ENCODE measurements at regions not wholly inside any gene's neighbourhood (a gene's known extent, or its start where the extent isn't known, plus 50 kb on each side); places are given as distances from the start of the nearest gene placed in this dataset.

DNA sequence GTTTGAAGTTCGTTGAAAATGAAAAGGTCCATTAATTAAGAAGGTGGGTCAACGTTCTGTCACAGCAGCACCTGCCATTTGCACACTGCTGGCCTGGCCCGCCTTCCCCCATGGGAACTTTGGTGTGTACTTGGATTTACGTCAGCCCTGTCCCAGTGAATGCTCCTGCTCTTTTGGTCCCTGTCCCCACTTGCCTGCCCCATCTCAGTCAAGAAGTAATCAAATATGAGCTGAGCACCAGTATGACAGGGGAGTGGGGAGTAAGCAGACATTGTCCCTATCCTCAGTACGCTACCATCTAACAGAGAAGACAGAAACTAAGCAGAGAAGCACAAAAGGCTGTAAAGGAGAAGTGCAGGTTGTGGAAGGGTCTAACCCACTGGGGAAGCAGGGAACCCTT lies 65.1 kb downstream of the SLC4A3 start:
- intact Hi-C loops (cut with DNase I), result loop anchor here (10.0 kb wide), 1 partner anchor 298 kb away; no protein-coding TSS in a partner anchor
- DNase-seq (ENCODE audit: low spot score), result no peak

DNA sequence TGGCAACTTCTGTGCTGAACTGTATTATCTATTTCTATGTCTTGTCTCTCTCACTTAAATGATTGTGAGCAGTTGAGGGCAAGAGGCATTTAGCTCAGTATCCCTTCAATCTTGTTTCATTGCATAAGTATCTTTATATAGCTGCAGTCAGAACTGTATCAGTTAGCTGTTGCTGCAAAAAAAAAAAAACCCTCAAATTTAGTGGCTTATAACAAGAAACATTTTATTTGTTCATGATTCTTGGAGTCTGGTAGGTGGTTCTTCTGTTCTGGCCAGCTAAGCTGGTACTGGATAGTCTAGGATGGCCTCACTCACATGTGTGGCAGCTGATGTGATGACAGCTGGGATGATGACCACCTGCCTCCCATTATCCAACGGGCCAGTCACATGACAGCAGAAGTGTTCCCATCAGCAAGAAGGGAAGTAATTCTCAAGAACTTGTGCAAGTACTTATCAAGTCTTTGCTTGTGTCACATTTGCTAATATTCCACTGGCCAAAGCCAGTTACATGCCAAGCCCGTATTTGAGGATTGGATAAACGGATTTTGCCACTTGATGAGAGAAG lies 67.8 kb downstream of the SLC4A3 start:
- DNase-seq (ENCODE audit: low spot score), result no peak
- intact Hi-C loops (cut with DNase I), result loop anchor here (10.0 kb wide), 1 partner anchor 300 kb away; no protein-coding TSS in a partner anchor

DNA sequence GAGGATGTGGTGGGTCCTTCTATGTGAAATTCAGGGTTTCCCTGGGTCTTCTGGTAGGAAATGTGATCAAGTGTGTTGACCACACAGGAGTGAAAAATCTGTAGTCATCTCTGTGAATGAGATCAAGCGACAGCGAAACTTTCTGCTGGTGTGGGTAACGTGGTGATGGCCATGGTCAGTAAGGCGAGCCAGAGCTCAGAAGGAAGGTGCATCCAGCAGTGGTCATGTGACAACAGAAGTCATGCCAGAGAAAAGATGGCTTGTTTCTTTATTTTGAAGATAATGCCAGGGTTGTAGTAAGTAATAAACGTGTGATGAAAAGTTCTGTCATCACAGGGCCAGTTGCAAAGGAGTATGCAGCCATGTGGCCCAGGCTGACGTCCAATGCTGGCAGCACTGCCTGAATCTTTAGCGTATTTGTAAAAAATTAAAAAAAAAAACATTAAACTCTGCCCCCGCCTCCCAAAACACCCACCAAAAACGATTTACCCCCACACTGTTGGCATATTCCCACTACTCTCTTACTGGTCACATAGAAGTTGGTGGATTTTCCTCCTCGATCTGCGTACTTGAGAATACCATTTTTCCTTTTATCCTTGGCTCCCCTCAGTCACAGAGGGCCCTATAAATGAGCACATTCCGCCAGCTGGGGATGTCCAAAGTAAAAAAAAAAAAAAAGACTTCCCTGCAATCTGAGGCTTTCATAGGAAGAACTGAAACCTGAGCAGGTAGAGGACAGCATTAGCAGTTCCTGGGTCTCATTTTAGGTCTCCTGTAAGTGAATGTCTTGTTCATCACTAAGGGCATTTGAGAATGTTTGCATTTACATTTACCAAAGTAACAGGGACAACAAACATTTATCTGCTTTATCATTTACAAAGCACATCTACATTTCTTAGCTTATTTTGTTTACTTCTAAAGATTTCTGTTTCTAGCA lies 70.6 kb downstream of the SLC4A3 start:
- intact Hi-C loops (cut with DNase I), result loop anchor here (10.0 kb wide), 1 partner anchor 303 kb away; no protein-coding TSS in a partner anchor
- DNase-seq (ENCODE audit: low spot score), result no peak

DNA sequence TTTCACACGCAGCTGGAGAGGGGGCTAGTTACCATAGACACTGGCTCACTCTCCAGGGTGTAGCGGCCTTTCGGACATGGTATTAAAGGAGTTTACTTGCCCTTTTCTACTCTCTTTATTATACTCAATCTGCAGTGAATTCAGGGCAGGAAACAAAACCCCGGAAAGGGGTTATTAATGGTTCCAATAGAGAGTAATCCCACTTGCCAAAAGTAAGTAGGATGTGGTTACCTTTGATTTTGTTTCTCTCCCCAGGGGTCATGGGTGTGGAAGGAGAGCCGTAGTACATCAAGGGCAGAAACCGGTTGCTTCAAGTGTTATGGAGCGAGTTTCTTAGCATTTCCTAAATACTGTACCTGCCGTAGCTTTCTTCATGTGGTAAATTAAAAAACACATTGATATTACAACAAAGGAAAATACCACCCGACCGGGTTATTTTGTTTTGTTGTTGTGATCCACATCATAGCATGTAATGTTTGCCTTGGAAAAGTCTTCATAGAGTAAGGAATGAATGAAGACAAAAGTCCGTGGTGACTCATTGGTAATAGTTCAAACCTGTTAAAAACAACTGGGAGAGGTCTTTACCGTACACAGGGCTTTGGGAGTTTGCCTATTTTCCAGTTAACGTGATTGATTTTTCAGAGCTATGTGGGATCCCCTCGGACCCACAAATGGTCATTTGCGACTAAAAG lies 71.5 kb downstream of the SLC4A3 start:
- no peak for DNase-seq (ENCODE audit: low spot score)
- intact Hi-C loops (cut with DNase I), result loop anchor here (10.0 kb wide), 1 partner anchor 304 kb away; no protein-coding TSS in a partner anchor

DNA sequence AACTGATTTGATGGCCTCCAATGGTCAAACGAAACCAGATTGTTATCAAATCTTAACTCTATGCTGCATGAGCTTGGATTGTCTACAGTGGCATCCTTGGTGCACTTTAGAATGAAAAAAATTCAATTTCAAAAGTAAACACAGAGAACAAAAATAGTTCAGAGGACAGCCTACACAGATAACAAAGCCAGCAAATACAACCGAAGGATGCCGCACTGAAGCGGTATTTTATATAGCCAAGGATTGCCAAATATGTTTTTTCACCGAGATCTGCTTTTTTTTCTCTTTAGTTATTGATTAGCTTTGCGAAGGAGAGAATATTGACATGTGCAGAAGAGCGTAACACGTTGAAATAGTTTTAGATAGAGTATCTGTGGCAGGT lies 72.0 kb downstream of the SLC4A3 start:
- intact Hi-C loops (cut with DNase I), result loop anchor here (10.0 kb wide), 1 partner anchor 305 kb away; no protein-coding TSS in a partner anchor
- DNase-seq (ENCODE audit: low spot score), result no peak

DNA sequence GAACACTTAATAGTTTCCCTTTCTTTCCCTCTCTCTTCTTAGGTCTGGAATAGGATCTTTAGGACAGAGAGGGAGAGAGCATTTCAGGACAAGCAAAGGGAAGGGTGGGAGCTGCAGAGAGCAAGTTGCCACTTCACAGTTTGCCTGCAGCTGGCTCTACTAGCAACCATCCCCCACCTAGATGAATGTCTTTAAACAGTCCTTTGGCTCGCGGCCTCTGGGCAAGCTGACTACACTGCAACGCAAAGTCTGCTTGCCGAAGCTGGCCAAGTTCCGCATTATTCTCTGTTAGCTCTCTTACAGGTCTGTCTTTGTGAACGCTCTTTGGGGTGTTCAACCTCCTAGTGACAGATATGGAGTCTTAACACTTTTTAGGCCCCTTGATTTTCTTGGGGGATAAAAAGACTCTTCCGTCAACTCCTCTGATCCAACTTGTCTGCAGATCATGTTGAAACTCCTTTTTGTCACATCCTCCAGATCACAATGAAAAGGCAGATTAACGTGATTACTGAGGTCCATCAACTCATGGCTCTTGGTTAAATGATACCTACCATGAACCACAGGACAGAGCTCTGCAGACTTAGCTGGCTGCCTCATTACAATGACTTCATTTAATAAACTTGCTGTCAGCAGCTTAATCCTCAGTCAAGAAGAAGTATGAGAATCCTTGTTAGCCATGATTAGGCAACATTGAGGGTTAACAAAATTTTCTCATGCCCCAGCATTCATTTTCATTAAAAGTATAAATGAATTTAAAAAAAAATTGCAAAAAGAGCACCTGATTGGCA lies 74.6 kb downstream of the SLC4A3 start:
- intact Hi-C loops (cut with DNase I), result no loop called here
- DNase-seq (ENCODE audit: low spot score), result no peak

DNA sequence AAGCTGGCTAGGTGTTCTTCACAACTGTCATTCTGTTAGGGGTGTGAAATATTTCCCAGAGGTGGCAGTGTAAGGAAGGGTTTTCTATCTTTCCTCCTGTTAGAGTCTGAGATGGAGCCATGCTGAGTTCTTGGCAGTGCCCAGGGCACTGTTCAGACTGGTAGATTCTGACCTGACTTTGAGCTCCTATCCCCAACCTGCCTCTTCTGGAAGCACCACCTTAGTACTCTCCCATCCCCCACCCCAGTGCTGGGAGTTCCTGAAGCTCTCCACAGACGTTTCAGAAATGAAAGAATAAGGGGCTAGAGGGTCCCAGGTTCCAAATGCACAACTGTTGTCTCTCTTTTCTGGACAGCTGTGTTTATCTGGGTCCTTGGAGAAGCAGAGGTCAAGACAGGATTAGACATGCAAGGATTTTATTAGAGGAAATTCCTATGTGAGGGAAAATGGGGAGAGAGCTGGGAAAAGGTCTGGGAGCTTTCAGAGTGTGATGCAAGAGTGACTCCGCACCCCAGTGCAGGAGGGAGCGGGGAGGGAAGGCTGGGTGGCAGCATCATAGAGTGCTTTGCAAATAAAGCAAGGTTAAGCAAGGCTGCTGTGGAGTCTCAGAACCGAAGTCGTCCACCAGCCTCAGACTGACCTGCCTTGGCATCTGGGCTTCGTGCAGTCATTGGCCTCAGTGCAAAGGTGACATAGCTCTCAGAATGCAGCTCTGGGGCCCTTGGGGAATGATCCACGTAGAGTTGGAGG lies 75.5 kb downstream of the SLC4A3 start:
- no peak for DNase-seq (ENCODE audit: low spot score)
- intact Hi-C loops (cut with DNase I), result no loop called here

DNA sequence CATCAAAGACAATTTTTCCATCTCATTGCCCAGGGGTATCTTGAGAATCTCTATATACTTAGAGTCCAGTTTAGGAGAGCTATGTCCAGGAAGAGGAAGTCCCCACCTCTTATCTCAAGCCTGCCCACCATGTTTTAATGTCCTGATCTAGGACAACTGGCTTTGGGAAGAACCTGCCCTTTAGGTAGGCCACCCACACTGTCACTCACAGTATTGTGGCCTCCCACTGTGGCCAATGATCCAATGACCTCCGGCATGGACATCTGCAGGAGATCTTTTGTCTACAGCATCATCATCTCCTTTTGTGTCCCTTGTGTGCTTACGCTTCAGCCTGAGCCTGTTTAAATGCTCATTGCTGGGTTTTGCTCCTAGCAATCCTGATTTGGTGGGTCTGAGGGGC lies 77.4 kb downstream of the SLC4A3 start:
- intact Hi-C loops (cut with DNase I), result no loop called here

DNA sequence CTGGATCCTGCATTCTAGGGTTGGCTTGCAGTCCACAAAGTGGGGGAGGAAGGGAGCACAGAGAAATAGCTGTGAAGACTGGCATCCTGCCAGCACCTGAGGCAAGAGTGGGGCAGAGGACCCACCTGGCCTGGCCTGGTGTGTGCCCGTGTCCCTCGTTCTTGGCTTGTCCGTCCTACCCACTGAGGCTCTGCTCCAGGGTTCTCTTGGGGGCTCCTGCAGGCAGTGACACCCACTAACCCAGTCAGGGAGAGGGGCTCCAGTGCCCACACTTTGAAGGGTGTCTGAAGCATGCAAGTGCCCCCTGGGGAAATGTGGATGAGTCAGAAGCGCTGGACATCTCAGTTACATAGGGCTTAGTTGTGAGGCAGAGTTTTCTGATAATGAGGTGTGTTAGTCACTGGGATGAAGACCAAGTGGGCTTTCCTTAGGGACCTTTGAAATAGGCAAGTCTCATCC lies 79.4 kb downstream of the SLC4A3 start:
- intact Hi-C loops (cut with DNase I), result no loop called here
- DNase-seq (ENCODE audit: low spot score), result no peak

More for the DNA sequence above, 77.4 kb downstream of the SLC4A3 start:
- no peak for DNase-seq (ENCODE audit: low spot score)

DNA sequence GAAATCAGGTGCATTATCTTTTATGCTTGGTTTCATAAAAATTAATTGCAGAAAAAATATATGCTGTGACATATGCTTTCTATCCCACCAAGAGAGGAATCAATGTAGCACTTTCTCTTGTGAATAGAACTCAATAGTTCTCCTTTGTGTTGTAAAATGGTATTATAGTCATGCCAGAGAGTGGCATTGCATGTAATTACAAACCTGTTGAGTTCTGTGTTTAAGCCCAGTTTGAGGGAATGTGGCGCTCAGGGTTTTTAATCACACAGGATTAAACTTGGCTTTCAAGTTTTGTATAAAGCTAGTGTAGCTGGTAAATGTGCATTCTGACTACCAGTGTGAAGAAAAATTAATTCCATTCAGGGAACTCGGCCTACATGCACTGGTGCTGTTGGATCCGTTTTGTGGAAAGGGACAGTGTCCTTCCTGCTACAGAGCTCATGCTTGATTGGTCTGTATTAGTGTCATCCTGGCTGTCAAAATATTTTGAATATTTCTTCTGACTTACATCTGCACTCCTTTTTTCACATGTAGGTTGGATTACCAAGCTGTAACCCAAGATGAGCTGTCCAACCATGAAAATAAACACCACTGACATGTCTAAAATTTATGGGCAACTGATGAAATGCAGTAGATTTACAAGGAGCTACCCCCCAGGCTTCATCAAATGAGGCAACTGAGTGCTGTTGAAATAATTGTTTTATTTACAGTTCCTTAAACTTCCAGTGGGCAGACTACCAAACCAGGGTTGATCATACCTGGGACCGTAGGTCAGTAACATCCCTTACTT lies 80.3 kb downstream of the SLC4A3 start:
- no peak for DNase-seq (ENCODE audit: low spot score)
- intact Hi-C loops (cut with DNase I), result no loop called here

DNA sequence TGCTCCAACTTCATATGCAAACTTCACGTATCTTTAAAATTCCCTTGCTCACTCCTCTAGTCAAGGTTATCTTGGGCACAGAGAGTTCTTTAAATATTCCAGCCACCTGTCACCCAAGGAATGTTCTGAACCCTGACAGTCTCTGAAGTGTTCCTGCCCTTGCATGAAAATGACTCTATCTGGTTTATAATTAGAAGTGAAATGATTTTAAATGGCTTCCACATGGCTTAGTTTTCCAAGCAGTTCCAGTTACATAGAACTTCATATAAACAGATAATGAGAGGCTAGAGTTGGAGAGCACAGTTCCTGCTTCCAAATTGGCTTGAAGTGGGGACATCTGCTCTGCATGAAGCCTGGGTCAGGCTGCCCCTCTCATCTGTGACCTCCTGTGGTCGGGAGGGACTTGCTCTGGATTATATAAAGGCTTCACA lies 81.9 kb downstream of the SLC4A3 start:
- no peak for DNase-seq (ENCODE audit: low spot score)

DNA sequence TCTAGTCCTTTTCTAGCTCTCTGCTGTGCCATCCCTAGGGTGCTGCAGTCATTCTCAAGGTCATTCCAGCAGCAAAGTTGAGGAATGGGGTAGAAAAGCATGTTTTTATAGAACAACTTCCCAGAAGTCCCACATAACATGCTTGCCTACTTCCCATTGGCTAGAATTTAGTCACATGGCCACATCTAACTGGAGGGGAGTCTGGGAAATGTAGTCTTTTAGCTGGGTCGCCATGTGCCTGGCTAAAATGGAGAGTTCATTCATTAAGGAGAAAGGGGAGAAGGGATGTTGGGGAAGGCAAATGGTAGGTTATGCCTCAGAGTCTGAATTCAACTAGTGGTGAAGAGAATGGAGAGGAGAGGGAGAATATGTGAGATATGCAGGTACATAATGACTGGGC lies 85.7 kb downstream of the SLC4A3 start:
- DNase-seq (ENCODE audit: low spot score), result no peak
- intact Hi-C loops (cut with DNase I), result no loop called here

More for the DNA sequence above, 81.9 kb downstream of the SLC4A3 start:
- intact Hi-C loops (cut with DNase I), result no loop called here

DNA sequence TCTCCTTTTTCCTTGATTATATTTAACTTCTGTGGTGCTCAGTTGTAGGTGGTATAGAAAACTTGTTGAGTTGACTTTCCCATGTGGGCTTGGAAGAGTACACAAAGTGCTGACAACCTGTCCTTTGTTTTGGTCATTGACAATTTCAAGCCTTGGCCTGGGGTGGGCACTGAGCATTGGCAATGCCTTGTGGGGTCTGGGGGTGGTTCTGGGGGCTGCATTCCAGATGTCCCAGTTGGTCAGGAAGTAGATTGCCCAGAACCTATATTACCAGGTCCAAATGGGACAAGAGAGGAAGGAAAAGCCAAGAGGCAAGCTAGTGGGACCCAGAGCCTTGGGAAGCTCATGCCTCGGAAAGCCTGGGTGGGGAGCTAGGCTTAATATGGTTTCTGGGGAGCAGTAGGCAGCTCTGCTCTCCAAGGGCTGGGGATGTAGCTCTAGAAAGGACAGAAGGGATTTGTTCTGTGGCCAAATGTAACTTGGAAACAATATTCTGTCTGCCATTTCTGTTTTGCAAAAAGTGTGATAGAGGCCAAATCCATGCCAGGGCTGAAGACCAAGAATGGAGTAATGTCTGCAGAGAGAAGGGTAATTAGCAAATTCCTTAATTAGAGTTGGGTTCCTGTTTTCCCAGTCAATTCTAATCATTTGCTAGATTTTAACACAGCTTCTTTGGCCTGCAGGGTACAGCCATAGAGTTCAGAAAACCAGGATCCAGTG lies 87.4 kb downstream of the SLC4A3 start:
- intact Hi-C loops (cut with DNase I), result no loop called here
- DNase-seq (ENCODE audit: low spot score), result no peak

DNA sequence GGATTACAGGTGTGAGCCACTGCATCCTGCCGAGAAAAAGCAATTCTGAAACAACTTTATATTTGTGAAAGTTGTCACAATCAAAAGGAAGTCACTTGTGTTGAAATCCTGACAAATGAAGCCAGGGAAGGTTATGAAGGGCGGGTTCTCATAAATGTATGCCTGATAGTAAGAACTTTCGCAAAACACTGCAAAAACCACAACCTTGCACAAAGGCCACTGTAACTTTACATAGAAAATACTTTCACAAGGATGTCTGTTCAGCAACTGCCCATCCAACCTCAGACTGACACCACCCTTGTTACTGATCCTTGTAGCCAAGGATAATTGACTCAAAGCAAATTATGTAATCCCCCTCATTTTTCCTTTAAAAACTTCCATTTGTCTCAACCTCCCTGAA lies 90.6 kb downstream of the SLC4A3 start:
- intact Hi-C loops (cut with DNase I), result no loop called here
- no peak for DNase-seq (ENCODE audit: low spot score)

DNA sequence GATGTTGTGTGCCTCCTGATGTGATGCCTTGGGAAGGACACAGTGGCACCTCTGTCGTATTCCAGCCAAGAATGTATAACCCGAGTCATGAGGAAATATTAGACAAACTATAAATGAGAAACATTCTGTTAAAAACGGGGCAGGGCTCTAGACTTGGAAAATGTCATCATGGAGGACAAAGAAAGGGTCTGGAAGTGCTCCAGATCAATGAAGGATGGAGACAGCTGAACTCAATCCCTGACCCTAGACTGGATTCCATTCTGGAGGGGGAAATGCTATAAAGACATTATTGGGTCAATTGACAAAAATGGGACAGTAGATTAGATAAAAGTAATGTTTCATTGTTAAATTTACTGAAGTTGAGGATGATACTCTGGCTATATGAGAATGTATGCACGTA lies 92.1 kb downstream of the SLC4A3 start:
- DNase-seq (ENCODE audit: low spot score), result no peak
- intact Hi-C loops (cut with DNase I), result no loop called here

DNA sequence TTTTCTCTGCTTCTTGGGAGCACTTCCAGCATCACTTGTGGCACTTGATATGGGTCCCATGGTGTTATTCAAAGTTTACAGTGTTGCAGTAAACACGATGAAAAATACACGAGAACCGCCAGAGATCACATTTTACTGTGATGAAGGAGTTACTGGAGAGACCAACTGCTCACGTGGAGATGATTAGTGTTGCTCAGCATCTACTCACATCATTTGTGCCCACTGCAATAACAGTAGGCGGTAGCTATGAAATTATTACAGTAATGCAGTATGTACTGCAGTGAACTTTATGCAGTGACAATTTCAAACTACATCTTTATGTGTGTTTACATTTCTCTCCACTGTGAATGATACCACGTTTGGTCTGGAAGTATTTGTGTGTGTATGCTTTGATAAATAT lies 93.5 kb downstream of the SLC4A3 start:
- DNase-seq (ENCODE audit: low spot score), result no peak
- intact Hi-C loops (cut with DNase I), result no loop called here

DNA sequence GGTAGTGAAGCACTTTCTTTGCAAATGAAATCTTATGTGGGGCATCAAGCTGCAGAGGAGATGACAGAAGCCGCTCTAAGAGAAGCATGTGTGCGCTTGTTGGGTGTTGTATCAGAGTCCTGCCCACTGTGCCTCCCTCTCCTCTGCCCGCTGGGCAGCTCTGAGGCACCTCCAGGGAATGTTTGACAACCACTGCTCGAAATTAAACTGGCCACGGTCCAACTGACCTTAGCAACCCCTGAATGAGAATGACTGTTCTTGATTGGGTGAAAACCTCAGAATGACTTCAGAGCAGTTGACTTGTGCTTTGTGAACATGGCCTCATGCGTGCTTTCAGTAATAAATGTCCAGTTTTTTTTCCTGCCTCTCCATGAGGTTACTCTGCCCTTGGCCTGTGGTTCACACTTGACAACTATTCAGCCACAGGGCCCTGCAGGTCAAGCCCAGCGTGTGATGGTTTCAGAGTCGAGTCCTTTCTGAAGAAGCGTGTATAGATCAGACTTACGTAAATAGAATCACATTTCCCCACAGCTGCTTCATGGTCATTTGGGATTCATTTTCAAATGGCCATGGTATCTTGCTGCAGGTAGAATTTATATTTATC lies 94.9 kb downstream of the SLC4A3 start:
- intact Hi-C loops (cut with DNase I), result no loop called here
- DNase-seq (ENCODE audit: low spot score), result no peak

Measured in cardiac septum (tissue), 1 donor.